Left ventricle myocardium inferior (tissue), 1 donor: ENCODE measurements at regions not wholly inside any gene's neighbourhood (a gene's known extent, or its start where the extent isn't known, plus 50 kb on each side); places are given as distances from the start of the nearest gene placed in this dataset.

Source experiments
- DNase-seq: peaks from one replicate; pipeline ENCODE4 v3.0.0-alpha.2; 2020
- H3K27ac ChIP-seq: fragments of 200-600 bp; replicated peaks from 2 replicates; pipeline ENCODE4 v1.8.0; 2021
- H3K27me3 ChIP-seq: fragments of 200-600 bp; 2 replicates; pipeline ENCODE4 v1.8.0; 2021; ENCODE audit warnings: low read depth
- H3K36me3 ChIP-seq: fragments of 200-600 bp; 2 replicates; pipeline ENCODE4 v1.8.0; 2021
- H3K4me1 ChIP-seq: fragments of 200-600 bp; 2 replicates; pipeline ENCODE4 v1.8.0; 2021
- H3K4me3 ChIP-seq: fragments of 200-600 bp; 2 replicates; pipeline ENCODE4 v1.8.0; 2021; ENCODE audit warnings: mild to moderate bottlenecking, moderate library complexity
- H3K9me3 ChIP-seq: fragments of 200-600 bp; replicated peaks from 2 replicates; pipeline ENCODE4 v1.8.0; 2021
- CTCF ChIP-seq: fragments of 200-600 bp; IDR thresholded peaks from 2 replicates; pipeline ENCODE4 v1.8.0; 2021; ENCODE audit warnings: antibody characterized with exemption, mild to moderate bottlenecking, borderline replicate concordance
- intact Hi-C: fragments of 100-400 bp; cut with micrococcal nuclease; formaldehyde crosslinking; loops from one replicate; pipeline ENCODE4 v1.11.0; 2022
- donor health status: DM: no; HTN: yes; CAD: no; lungs with severe emphysema.

- TF ChIP-seq CTCF, result no peak
- intact Hi-C loops, result no loop called here
These were observed 689.9 kb downstream of the MATN1 start for GRCh38 chr1:30033256-30034104.

GRCh38 chr1:30032302-30032701 is 691.1 kb downstream of the MATN1 start:
- intact Hi-C loops, result no loop called here
- no peak for TF ChIP-seq CTCF
- no peak overlapping the region for H3K27ac ChIP-seq
- no peak for DNase-seq
- no peaks in the 10 kb centered on the region for H3K9me3 ChIP-seq
- H3K4me3 ChIP-seq, result no peak overlapping the region
- no peaks in the 10 kb centered on the region for H3K36me3 ChIP-seq
- peaks cover 78% of the 10 kb centered on the region for H3K27me3 ChIP-seq
- no peaks in the 10 kb centered on the region for H3K4me1 ChIP-seq

More at GRCh38 chr1:30033256-30034104, 689.9 kb downstream of the MATN1 start:
- Histone ChIP-seq H3K27ac (no peak overlapping the region), H3K9me3 (no peaks in the 10 kb centered on the region), H3K36me3 (no peaks in the 10 kb centered on the region), H3K27me3 (peaks cover 66% of the 10 kb centered on the region), H3K4me1 (no peaks in the 10 kb centered on the region), H3K4me3 (no peak overlapping the region)
- no peak for DNase-seq

- intact Hi-C loops, result no loop called here
- no peak overlapping the region for H3K27ac ChIP-seq
- peaks cover 83% of the 10 kb centered on the region for H3K27me3 ChIP-seq
- H3K9me3 ChIP-seq, result peaks cover 5% of the 10 kb centered on the region
- H3K36me3 ChIP-seq, result no peaks in the 10 kb centered on the region
- no peak overlapping the region for H3K4me3 ChIP-seq
- no peak for DNase-seq
- no peak for TF ChIP-seq CTCF
- H3K4me1 ChIP-seq, result no peaks in the 10 kb centered on the region
These were observed 693.7 kb downstream of the MATN1 start for GRCh38 chr1:30029677-30030076.

GRCh38 chr1:30028939-30029338 is 694.4 kb downstream of the MATN1 start:
- peaks cover 83% of the 10 kb centered on the region for H3K27me3 ChIP-seq
- intact Hi-C loops, result no loop called here
- peaks cover 5% of the 10 kb centered on the region for H3K9me3 ChIP-seq
- no peak overlapping the region for H3K27ac ChIP-seq
- DNase-seq, result no peak
- no peaks in the 10 kb centered on the region for H3K36me3 ChIP-seq
- no peaks in the 10 kb centered on the region for H3K4me1 ChIP-seq
- no peak overlapping the region for H3K4me3 ChIP-seq
- no peak for TF ChIP-seq CTCF

GRCh38 chr1:30028283-30028682 is 695.1 kb downstream of the MATN1 start:
- DNase-seq, result no peak
- H3K27ac ChIP-seq, result no peak overlapping the region
- no peaks in the 10 kb centered on the region for H3K36me3 ChIP-seq
- intact Hi-C loops, result no loop called here
- H3K4me3 ChIP-seq, result no peak overlapping the region
- H3K27me3 ChIP-seq, result peaks cover 82% of the 10 kb centered on the region
- H3K9me3 ChIP-seq, result peaks cover 8% of the 10 kb centered on the region
- no peaks in the 10 kb centered on the region for H3K4me1 ChIP-seq
- no peak for TF ChIP-seq CTCF
